B cell (primary cell): ENCODE measurements at regions not wholly inside any gene's neighbourhood (a gene's known extent, or its start where the extent isn't known, plus 50 kb on each side); places are given as distances from the start of the nearest gene placed in this dataset.
A peak's percentile ranks its signal among the peaks of the same experiment; 100 is the strongest.

Experiments used
- ATAC-seq: fragments of 200-7000 bp; cut with Tn5 transposase; one replicate; pipeline ENCODE4 v1.10.0; 2021; ENCODE audit warnings: low read depth, mild to moderate bottlenecking, moderate number of reproducible peaks, moderate library complexity
- CTCF ChIA-PET: fragments of 350-600 bp; sonication (Branson Sonifier 250); formaldehyde crosslinking; loops from one replicate; lab custom pipeline; 2021; ENCODE audit warnings: antibody characterized with exemption, inconsistent platforms; lab: Charles Lee
- POLR2A ChIA-PET: fragments of 350-600 bp; sonication (Branson Sonifier 250); formaldehyde crosslinking; loops from one replicate; lab custom pipeline; 2021; ENCODE audit warnings: antibody characterized with exemption; lab: Charles Lee
- DNase-seq: peaks from one replicate; pipeline ENCODE4 v3.0.0; 2013
- H2AFZ ChIP-seq: 2 replicates; pipeline ENCODE4 v1.6.1; 2012; ENCODE audit warnings: mild to moderate bottlenecking, low read depth, low read length; ENCODE audit not compliant: insufficient read depth, poor library complexity, severe bottlenecking
- H3K27ac ChIP-seq, 2 donors: 1 replicate in 1 of 2; 2 replicates in 1 of 2; pipeline ENCODE4 v1.5.1; 2012 to 2013; ENCODE audit warnings: low read length in 2 of 2, mild to moderate bottlenecking in 2 of 2, moderate library complexity in 1 of 2
- H3K27me3 ChIP-seq, 4 experiments: fragments of 200-600 bp in 1 of 4; sonication (generic) in 1 of 4; replicated peaks in 1 of 4; 1 replicate in 2 of 4; 2 replicates in 2 of 4; pipeline versions ENCODE4 v1.6.1 to v1.7.0; 2013 to 2016; ENCODE audit warnings: low read length in 3 of 4, mild to moderate bottlenecking in 2 of 4, mixed read lengths in 1 of 4, moderate library complexity in 1 of 4; ENCODE audit not compliant: insufficient read depth in 4 of 4, control insufficient read depth in 3 of 4; ENCODE audit errors: control extremely low read depth in 1 of 4
- H3K36me3 ChIP-seq, 2 experiments: replicated peaks in 1 of 2; 1 replicate in 1 of 2; 2 replicates in 1 of 2; pipeline versions ENCODE4 v1.6.1 to v1.7.1; 2013; ENCODE audit warnings: low read length in 1 of 2; ENCODE audit not compliant: insufficient read depth in 2 of 2, control insufficient read depth in 1 of 2; ENCODE audit errors: control extremely low read depth in 1 of 2, extremely low read depth in 1 of 2
- H3K4me1 ChIP-seq, 2 donors: fragments of 200-600 bp in 1 of 2; sonication (generic) in 1 of 2; 1 replicate in 1 of 2; 2 replicates in 1 of 2; pipeline versions ENCODE4 v1.5.1 to v1.6.1; 2013 to 2017; ENCODE audit warnings: low read length in 2 of 2; ENCODE audit not compliant: control insufficient read depth in 2 of 2, insufficient read depth in 2 of 2
- H3K4me2 ChIP-seq: replicated peaks from 2 replicates; pipeline ENCODE3; 2012; ENCODE audit warnings: mild to moderate bottlenecking, low read depth, low read length; ENCODE audit not compliant: poor library complexity, severe bottlenecking
- H3K4me3 ChIP-seq, 5 experiments: fragments of 200-600 bp in 1 of 5; sonication (generic) in 1 of 5; 1 replicate in 3 of 5; 2 replicates in 2 of 5; pipeline versions ENCODE4 v1.5.1 to v1.7.0; 2011 to 2016; ENCODE audit warnings: low read length in 4 of 5, mild to moderate bottlenecking in 4 of 5, low read depth in 2 of 5, control low read depth in 1 of 5, moderate library complexity in 1 of 5; ENCODE audit not compliant: insufficient read depth in 1 of 5; ENCODE audit errors: control extremely low read depth in 1 of 5, extremely low read depth in 1 of 5
- H3K79me2 ChIP-seq: fragments of 200-600 bp; sonication (generic); one replicate; pipeline ENCODE4 v1.6.0; 2016; ENCODE audit warnings: low read length; ENCODE audit not compliant: control insufficient read depth, insufficient read depth
- H3K9ac ChIP-seq: fragments of 200-600 bp; sonication (generic); 2 replicates; pipeline ENCODE4 v1.6.1; 2017; ENCODE audit warnings: mild to moderate bottlenecking, low read length, moderate library complexity
- H3K9me3 ChIP-seq, 3 donors: one replicate each; pipeline versions ENCODE4 v1.6.1 to v1.7.1; 2013; ENCODE audit warnings: low read length in 2 of 3; ENCODE audit not compliant: control insufficient read depth in 2 of 3, insufficient read depth in 1 of 3; ENCODE audit errors: control extremely low read depth in 1 of 3
- H4K20me1 ChIP-seq: 2 replicates; pipeline ENCODE4 v1.6.0; 2012; ENCODE audit warnings: mild to moderate bottlenecking, low read length; ENCODE audit not compliant: insufficient read depth, control insufficient read depth, poor library complexity, severe bottlenecking
- H3K27ac Mint-ChIP-seq: one replicate; pipeline ENCODE4 v1.8.0; 2021; ENCODE audit warnings: mixed read lengths
- H3K27me3 Mint-ChIP-seq: one replicate; pipeline ENCODE4 v1.8.0; 2021; ENCODE audit warnings: mixed read lengths
- H3K4me1 Mint-ChIP-seq: one replicate; pipeline ENCODE4 v1.8.0; 2021; ENCODE audit warnings: mixed read lengths
- H3K4me3 Mint-ChIP-seq: one replicate; pipeline ENCODE4 v1.8.0; 2021; ENCODE audit warnings: mixed read lengths
- H3K9me3 Mint-ChIP-seq: one replicate; pipeline ENCODE4 v1.8.0; 2022; ENCODE audit warnings: mixed read lengths; ENCODE audit not compliant: insufficient read depth
- CTCF ChIP-seq: fragments of 200-600 bp; IDR thresholded peaks from one replicate; pipeline ENCODE4 v1.8.0; 2022; ENCODE audit warnings: antibody characterized with exemption, mild to moderate bottlenecking
- EZH2 ChIP-seq: IDR thresholded peaks from 2 replicates; pipeline ENCODE4 v1.6.1; 2012; ENCODE audit warnings: borderline replicate concordance, low read depth, mild to moderate bottlenecking, moderate library complexity, low read length; ENCODE audit not compliant: insufficient read depth, poor library complexity, severe bottlenecking
- WGBS: methylation state at CpG from one replicate; pipeline ENCODE4 v1.1.5; 2013; ENCODE audit warnings: missing lambda C conversion rate; ENCODE audit not compliant: insufficient coverage; 5-methylcytosine and 5-hydroxymethylcytosine counted together
- intact Hi-C: fragments of 100-400 bp; cut with micrococcal nuclease; formaldehyde crosslinking; loops from one replicate; pipeline ENCODE4 v1.10.0; 2022

GRCh38 chr2:74036010-74036409 lies 51.3 kb downstream of the TET3 start:
- DNase-seq (no peak), ATAC-seq (no peak)
- Histone ChIP-seq H3K4me1 (peaks cover 75 to 76% of the 10 kb centered on the region in 2 donors), H3K4me3 (no peak overlapping the region), H3K27me3 (no peaks in the 10 kb centered on the region), H3K36me3 (no peaks in the 10 kb centered on the region), H3K9ac (no peak overlapping the region), H3K9me3 (no peaks in the 10 kb centered on the region), H3K4me2 (no peak overlapping the region), H3K27ac (peak overlapping the region in 1 of 2 donors; percentile 73), H2AFZ (no peak overlapping the region), H4K20me1 (peaks cover 45% of the 10 kb centered on the region), H3K79me2 (peaks cover 94% of the 10 kb centered on the region)
- Mint-ChIP-seq H3K27ac (peak overlapping the region; percentile 90), H3K27me3 (no peaks in the 10 kb centered on the region), H3K9me3 (no peaks in the 10 kb centered on the region), H3K4me1 (peaks cover 84% of the 10 kb centered on the region), H3K4me3 (no peak overlapping the region)
- POLR2A ChIA-PET: no interaction called here
- intact Hi-C loops: loop anchor here (2.0 kb wide), 1 partner anchor 33 kb away; no protein-coding TSS in a partner anchor
- CTCF ChIA-PET: interaction anchor here (0.9 to 1.9 kb wide), 3 partner anchors 14 to 126 kb away, joined by 4 to 6 read pairs (median 4); no protein-coding TSS in a partner anchor
- no CpG with 5 or more reads among the region's 7 CpGs for WGBS
- no peak for TF ChIP-seq EZH2
- TF ChIP-seq CTCF: no peak

GRCh38 chr2:74036450-74037195 lies 51.9 kb downstream of the TET3 start:
- Mint-ChIP-seq H3K9me3 (no peaks in the 10 kb centered on the region), H3K27ac (peak overlapping the region; percentile 90), H3K4me3 (peak overlapping the region; percentile 82), H3K27me3 (no peaks in the 10 kb centered on the region), H3K4me1 (peaks cover 83% of the 10 kb centered on the region)
- no peak for DNase-seq
- Histone ChIP-seq H3K27ac (peak overlapping the region; percentile 73), H2AFZ (no peak overlapping the region), H3K27me3 (no peaks in the 10 kb centered on the region), H3K79me2 (peaks cover 94% of the 10 kb centered on the region), H3K9me3 (no peaks in the 10 kb centered on the region), H4K20me1 (peaks cover 47% of the 10 kb centered on the region), H3K9ac (peak overlapping the region; percentile 38), H3K4me3 (peak overlapping the region in 1 of 5 experiments; percentile 29), H3K36me3 (no peaks in the 10 kb centered on the region), H3K4me2 (peak overlapping the region; percentile 72), H3K4me1 (peaks cover 76% of the 10 kb centered on the region in 2 donors)
- no peak for TF ChIP-seq EZH2
- no peak for TF ChIP-seq CTCF
- intact Hi-C loops: loop anchor here (2.0 kb wide), 1 partner anchor 34 kb away; no protein-coding TSS in a partner anchor
- no peak for ATAC-seq
- ChIA-PET POLR2A (no interaction called here), CTCF (interaction anchor here (1.5 to 1.9 kb wide), 2 partner anchors 13 to 35 kb away, joined by 4 to 6 read pairs; no protein-coding TSS in a partner anchor)
- 60% methylated on average over 2 of the region's 4 CpGs for WGBS
